GM18520 (cell line): ENCODE measurements at regions not wholly inside any gene's neighbourhood (a gene's known extent, or its start where the extent isn't known, plus 50 kb on each side); places are given as distances from the start of the nearest gene placed in this dataset.

Source experiments
- ATAC-seq: cut with Tn5 transposase; IDR thresholded peaks from one replicate; pipeline ENCODE4 v1.9.1; 2021; ENCODE audit not compliant: unreplicated experiment

GRCh38 chr3:162096874-162097273 lies 600.3 kb downstream of the OTOL1 start:
- ATAC-seq, result no peak

- ATAC-seq, result no peak
These were observed 607.2 kb downstream of the OTOL1 start for GRCh38 chr3:162103808-162104207.

GRCh38 chr3:162111861-162112260 lies 615.3 kb downstream of the OTOL1 start:
- no peak for ATAC-seq

GRCh38 chr3:162112719-162113118 lies 616.1 kb downstream of the OTOL1 start:
- no peak for ATAC-seq

- no peak for ATAC-seq
These were observed 621.4 kb downstream of the OTOL1 start for GRCh38 chr3:162117961-162118360.

GRCh38 chr3:162119651-162120050 lies 623.0 kb downstream of the OTOL1 start:
- no peak for ATAC-seq

GRCh38 chr3:162122405-162122804 lies 625.8 kb downstream of the OTOL1 start:
- ATAC-seq, result no peak

- no peak for ATAC-seq
These were observed 629.2 kb downstream of the OTOL1 start for GRCh38 chr3:162125790-162126189.

GRCh38 chr3:162130582-162130981 lies 634.0 kb downstream of the OTOL1 start:
- no peak for ATAC-seq

- no peak for ATAC-seq
These were observed 636.4 kb downstream of the OTOL1 start for GRCh38 chr3:162132981-162133380.

- no peak for ATAC-seq
These were observed 638.0 kb downstream of the OTOL1 start for GRCh38 chr3:162134571-162134970.

- no peak for ATAC-seq
These were observed 639.5 kb downstream of the OTOL1 start for GRCh38 chr3:162136136-162136535.

- no peak for ATAC-seq
These were observed 641.9 kb downstream of the OTOL1 start for GRCh38 chr3:162138509-162138908.

- ATAC-seq, result no peak
These were observed 643.2 kb downstream of the OTOL1 start for GRCh38 chr3:162139841-162140240.

GRCh38 chr3:162141272-162141791 lies 644.7 kb downstream of the OTOL1 start:
- ATAC-seq, result no peak

- ATAC-seq, result no peak
These were observed 645.9 kb downstream of the OTOL1 start for GRCh38 chr3:162142511-162142910.

GRCh38 chr3:162143180-162143579 lies 646.6 kb downstream of the OTOL1 start:
- no peak for ATAC-seq

GRCh38 chr3:162147996-162148395 lies 651.4 kb downstream of the OTOL1 start:
- no peak for ATAC-seq

GRCh38 chr3:162150790-162151189 lies 654.2 kb downstream of the OTOL1 start:
- ATAC-seq, result no peak

- no peak for ATAC-seq
These were observed 656.0 kb downstream of the OTOL1 start for GRCh38 chr3:162152636-162153035.

- ATAC-seq, result no peak
These were observed 665.0 kb downstream of the OTOL1 start for GRCh38 chr3:162161595-162161994.

- ATAC-seq, result no peak
These were observed 668.7 kb downstream of the OTOL1 start for GRCh38 chr3:162165346-162165745.

- ATAC-seq, result no peak
These were observed 669.9 kb downstream of the OTOL1 start for GRCh38 chr3:162166543-162166942.

GRCh38 chr3:162168715-162169114 lies 672.1 kb downstream of the OTOL1 start:
- no peak for ATAC-seq
